Activated T-cell treated with anti-CD3 and anti-CD28 coated beads for 1 hour (primary cell): ENCODE measurements at regions not wholly inside any gene's neighbourhood (a gene's known extent, or its start where the extent isn't known, plus 50 kb on each side); places are given as distances from the start of the nearest gene placed in this dataset.
"Not testable (repeated sequence)": the region's sequence is repeated elsewhere in the genome, so short reads cannot be mapped to it uniquely, and the experiment has no call there.

ENCODE experiments used
- DNase-seq: peaks from one replicate; pipeline ENCODE4 v3.0.0-alpha.2; 2020; ENCODE audit warnings: low read depth

- no peak for DNase-seq
Observed at GRCh38 chr7:155229548-155230168, 68.0 kb upstream of the INSIG1 start.

- no peak for DNase-seq
Observed at GRCh38 chr7:155230169-155230593, 67.5 kb upstream of the INSIG1 start.

GRCh38 chr7:155231241-155231800 is 66.4 kb upstream of the INSIG1 start:
- DNase-seq, result no peak

- no peak for DNase-seq
Observed at GRCh38 chr7:155231941-155232340, 65.7 kb upstream of the INSIG1 start.

GRCh38 chr7:155232911-155233310 is 64.8 kb upstream of the INSIG1 start:
- no peak for DNase-seq

GRCh38 chr7:155233311-155234157 is 64.1 kb upstream of the INSIG1 start:
- DNase-seq, result no peak

- no peak for DNase-seq
Observed at GRCh38 chr7:155234158-155234492, 63.6 kb upstream of the INSIG1 start.

- no peak for DNase-seq
Observed at GRCh38 chr7:155234950-155235789, 62.5 kb upstream of the INSIG1 start.

- DNase-seq, result no peak
Observed at GRCh38 chr7:155236386-155236785, 61.3 kb upstream of the INSIG1 start.

GRCh38 chr7:155237297-155237696 is 60.4 kb upstream of the INSIG1 start:
- no peak for DNase-seq

- no peak for DNase-seq
Observed at GRCh38 chr7:155237730-155238129, 59.9 kb upstream of the INSIG1 start.

GRCh38 chr7:155239431-155240087 is 58.1 kb upstream of the INSIG1 start:
- not testable (repeated sequence) for DNase-seq

- no peak for DNase-seq
Observed at GRCh38 chr7:155244675-155245074, 53.0 kb upstream of the INSIG1 start.

GRCh38 chr7:155247479-155248365 is 50.0 kb upstream of the INSIG1 start:
- no peak for DNase-seq
